ENCODE measurements at regions not wholly inside any gene's neighbourhood (a gene's known extent, or its start where the extent isn't known, plus 50 kb on each side); places are given as distances from the start of the nearest gene placed in this dataset.

GRCh38 chr9:134978272-134978671, 60.6 kb upstream of the FCN1 start:
- ChIA-PET CTCF (no interaction called here), POLR2A (no interaction called here), RAD21 (ENCODE audit: unreplicated experiment) (interaction anchor here (0.9 kb wide), 1 partner anchor 280 kb away, joined by 3 read pairs; no protein-coding TSS in a partner anchor), SMC1A (ENCODE audit: uncharacterized antibody, unreplicated experiment) (no interaction called here)
- Histone ChIP-seq H3K9me3 (replicated peaks; ENCODE audit: control insufficient read depth, insufficient read depth, low read length) (no peaks in the 10 kb centered on the region), H3K27ac (ENCODE audit: control insufficient read depth, insufficient read depth) (no peak overlapping the region), H3K79me2 (ENCODE audit: control insufficient read depth, insufficient read depth, low read length) (no peaks in the 10 kb centered on the region), H3K9ac (ENCODE audit: control insufficient read depth, insufficient read depth, low read length) (no peak overlapping the region), H3K4me2 (ENCODE audit: control insufficient read depth, insufficient read depth) (no peak overlapping the region), H3K27me3 (replicated peaks in 1 of 2; ENCODE audit: control insufficient read depth in 2 of 2, insufficient read depth in 2 of 2, low read length in 1 of 2) (no peaks in the 10 kb centered on the region), H3K36me3 (ENCODE audit: control insufficient read depth in 2 of 2, insufficient read depth in 2 of 2, low read length in 1 of 2) (no peaks in the 10 kb centered on the region), H3K4me3 (no peak overlapping the region), H3K4me1 (ENCODE audit: control insufficient read depth, insufficient read depth, low read length) (no peaks in the 10 kb centered on the region), H4K20me1 (ENCODE audit: control insufficient read depth, insufficient read depth) (no peaks in the 10 kb centered on the region), H2AFZ (ENCODE audit: control insufficient read depth, low read depth, low read length) (no peak overlapping the region)
- WGBS (ENCODE audit: insufficient coverage, insufficient replicate concordance, low lambda C conversion rate, missing lambda C conversion rate) = 65% methylated on average over 8 of the region's 8 CpGs
- in situ Hi-C loops (cut with MboI) (no loop called here), intact Hi-C loops (cut with micrococcal nuclease; ENCODE audit: unreplicated experiment) (no loop called here)
- DNase-seq (ENCODE audit: low read depth, low spot score) = no peak
- FAIRE-seq = no peak
- no peak for ATAC-seq
- no TSS peak for BruUV-seq (replicated peaks)
- TF ChIP-seq MTA3 (IDR thresholded peaks at IDR 0.05; ENCODE audit: borderline replicate concordance, low read length) (no peak), NRF1 (conservative IDR thresholded peaks at IDR 0.05; ENCODE audit: low read depth, low read length) (no peak)

GRCh38 chr9:134980516-134980915, 62.8 kb upstream of the FCN1 start:
- BruUV-seq (replicated peaks) = no TSS peak
- SMC1A ChIA-PET (ENCODE audit: uncharacterized antibody, unreplicated experiment) = interaction anchor here (1.2 kb wide), 1 partner anchor 53 kb away, joined by 3 read pairs; no protein-coding TSS in a partner anchor
- TF ChIP-seq E2F4 (IDR thresholded peaks at IDR 0.05; ENCODE audit: low read depth, low read length) = no peak
- TF ChIP-seq SRF (IDR thresholded peaks at IDR 0.05; ENCODE audit: low read depth in 2 of 2, low read length in 2 of 2) = no peak
- no peak for TF ChIP-seq PBX3 (IDR thresholded peaks at IDR 0.05; ENCODE audit: insufficient replicate concordance, low read depth, low read length)
- no peak for TF ChIP-seq BCLAF1 (IDR thresholded peaks at IDR 0.05)
- no peak for TF ChIP-seq ZBTB11 (CRISPR knock-in tag; IDR thresholded peaks at IDR 0.05)
- no peak for TF ChIP-seq PML (IDR thresholded peaks at IDR 0.05; ENCODE audit: low read length)
- no peak for TF ChIP-seq RUNX3 (IDR thresholded peaks at IDR 0.05; ENCODE audit: low read length)

More at GRCh38 chr9:134980516-134980915, 62.8 kb upstream of the FCN1 start:
- DNase-seq (ENCODE audit: low read depth, low spot score) (no peak), FAIRE-seq (no peak), ATAC-seq (no peak)
- no peak overlapping the region for H3K9ac ChIP-seq (ENCODE audit: control insufficient read depth, insufficient read depth, low read length)
- no peak overlapping the region for H3K4me2 ChIP-seq (ENCODE audit: control insufficient read depth, insufficient read depth)
- no peaks in the 10 kb centered on the region for H3K79me2 ChIP-seq (ENCODE audit: control insufficient read depth, insufficient read depth, low read length)
- H3K36me3 ChIP-seq (ENCODE audit: control insufficient read depth in 2 of 2, insufficient read depth in 2 of 2, low read length in 1 of 2) = no peaks in the 10 kb centered on the region
- ChIA-PET CTCF (no interaction called here), RAD21 (ENCODE audit: unreplicated experiment) (no interaction called here), POLR2A (no interaction called here)
- in situ Hi-C loops (cut with MboI) = loop anchor here (5.0 kb wide), 1 partner anchor 283 kb away; no protein-coding TSS in a partner anchor
- H3K9me3 ChIP-seq (replicated peaks; ENCODE audit: control insufficient read depth, insufficient read depth, low read length) = no peaks in the 10 kb centered on the region; the same call in 2 of the 3 replicates
- 32% methylated on average over 9 of the region's 9 CpGs for WGBS (ENCODE audit: insufficient coverage, insufficient replicate concordance, low lambda C conversion rate, missing lambda C conversion rate)
- no peaks in the 10 kb centered on the region for H3K4me1 ChIP-seq (ENCODE audit: control insufficient read depth, insufficient read depth, low read length)
- H3K27me3 ChIP-seq (replicated peaks in 1 of 2; ENCODE audit: control insufficient read depth in 2 of 2, insufficient read depth in 2 of 2, low read length in 1 of 2) = no peaks in the 10 kb centered on the region
- intact Hi-C loops (cut with micrococcal nuclease; ENCODE audit: unreplicated experiment) = loop anchor here (5.0 kb wide), 2 partner anchors 203 to 283 kb away; no protein-coding TSS in a partner anchor
- no peak overlapping the region for H3K4me3 ChIP-seq
- H4K20me1 ChIP-seq (ENCODE audit: control insufficient read depth, insufficient read depth) = no peaks in the 10 kb centered on the region
- H3K27ac ChIP-seq (ENCODE audit: control insufficient read depth, insufficient read depth) = no peak overlapping the region
- no peak overlapping the region for H2AFZ ChIP-seq (ENCODE audit: control insufficient read depth, low read depth, low read length)
